ENCODE measurements at regions not wholly inside any gene's neighbourhood (a gene's known extent, or its start where the extent isn't known, plus 50 kb on each side); places are given as distances from the start of the nearest gene placed in this dataset.

DNA sequence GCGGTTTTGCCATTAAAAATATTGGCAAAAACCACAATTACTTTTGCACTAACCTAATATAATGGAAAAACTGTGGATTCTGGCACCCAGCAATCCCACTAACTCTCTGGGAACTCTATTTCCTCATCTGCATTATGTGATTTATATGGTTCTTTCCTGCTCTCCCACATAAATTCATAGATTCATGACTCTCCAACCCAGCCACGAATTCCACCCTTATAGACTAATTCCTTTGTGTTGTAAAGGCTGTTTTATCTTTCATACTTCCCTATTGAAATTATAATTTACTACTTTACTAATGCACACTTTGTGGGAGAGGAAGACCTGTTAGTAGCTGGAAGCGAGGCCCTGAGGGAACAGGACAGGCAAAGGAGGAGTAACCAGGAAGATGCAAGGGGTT, 88.4 kb upstream of the GNAO1 start:
- ATAC-seq = no peak
- Histone ChIP-seq H3K9me3 (ENCODE audit: low read length) (no peaks in the 10 kb centered on the region), H3K4me1 (ENCODE audit: insufficient read depth, low read length) (no peaks in the 10 kb centered on the region), H3F3A (ENCODE audit: low read length, unreplicated experiment) (no peaks in the 10 kb centered on the region), H3K4me3 (ENCODE audit: low read length) (no peak overlapping the region), H4K20me1 (ENCODE audit: low read length) (no peaks in the 10 kb centered on the region), H3K9ac (ENCODE audit: low read length) (no peak overlapping the region), H3K79me2 (ENCODE audit: low read length) (no peaks in the 10 kb centered on the region), H3K27ac (ENCODE audit: low read length) (no peak overlapping the region), H3K9me2 (replicated peaks; ENCODE audit: low read length) (no peaks in the 10 kb centered on the region), H3K27me3 (ENCODE audit: low read length) (0 out of 2 replicates have a peak, but pooled peaks cover 4% of the 10 kb centered on the region), H2AFZ (ENCODE audit: low read length) (no peak overlapping the region), H3K4me2 (ENCODE audit: low read length) (no peak overlapping the region), H3K36me3 (ENCODE audit: low read depth, low read length) (no peaks in the 10 kb centered on the region)
- no TSS peak for BruUV-seq (replicated peaks)
- DNase-seq = no peak
- TF ChIP-seq, protein P1, sequence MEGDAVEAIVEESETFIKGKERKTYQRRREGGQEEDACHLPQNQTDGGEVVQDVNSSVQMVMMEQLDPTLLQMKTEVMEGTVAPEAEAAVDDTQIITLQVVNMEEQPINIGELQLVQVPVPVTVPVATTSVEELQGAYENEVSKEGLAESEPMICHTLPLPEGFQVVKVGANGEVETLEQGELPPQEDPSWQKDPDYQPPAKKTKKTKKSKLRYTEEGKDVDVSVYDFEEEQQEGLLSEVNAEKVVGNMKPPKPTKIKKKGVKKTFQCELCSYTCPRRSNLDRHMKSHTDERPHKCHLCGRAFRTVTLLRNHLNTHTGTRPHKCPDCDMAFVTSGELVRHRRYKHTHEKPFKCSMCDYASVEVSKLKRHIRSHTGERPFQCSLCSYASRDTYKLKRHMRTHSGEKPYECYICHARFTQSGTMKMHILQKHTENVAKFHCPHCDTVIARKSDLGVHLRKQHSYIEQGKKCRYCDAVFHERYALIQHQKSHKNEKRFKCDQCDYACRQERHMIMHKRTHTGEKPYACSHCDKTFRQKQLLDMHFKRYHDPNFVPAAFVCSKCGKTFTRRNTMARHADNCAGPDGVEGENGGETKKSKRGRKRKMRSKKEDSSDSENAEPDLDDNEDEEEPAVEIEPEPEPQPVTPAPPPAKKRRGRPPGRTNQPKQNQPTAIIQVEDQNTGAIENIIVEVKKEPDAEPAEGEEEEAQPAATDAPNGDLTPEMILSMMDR (conservative IDR thresholded peaks at IDR 0.05; ENCODE audit: low read depth, low read length) = no peak
- TF ChIP-seq EZH2 (IDR thresholded peaks at IDR 0.05; ENCODE audit: low read length, unreplicated experiment) (no peak), EZH2phosphoT487 (IDR thresholded peaks at IDR 0.05; ENCODE audit: borderline replicate concordance, low read length) (no peak)
- intact Hi-C loops (cut with micrococcal nuclease) = no loop called here
- ChIA-PET CTCF (no interaction called here), POLR2A (ENCODE audit: unreplicated experiment) (no interaction called here)

DNA sequence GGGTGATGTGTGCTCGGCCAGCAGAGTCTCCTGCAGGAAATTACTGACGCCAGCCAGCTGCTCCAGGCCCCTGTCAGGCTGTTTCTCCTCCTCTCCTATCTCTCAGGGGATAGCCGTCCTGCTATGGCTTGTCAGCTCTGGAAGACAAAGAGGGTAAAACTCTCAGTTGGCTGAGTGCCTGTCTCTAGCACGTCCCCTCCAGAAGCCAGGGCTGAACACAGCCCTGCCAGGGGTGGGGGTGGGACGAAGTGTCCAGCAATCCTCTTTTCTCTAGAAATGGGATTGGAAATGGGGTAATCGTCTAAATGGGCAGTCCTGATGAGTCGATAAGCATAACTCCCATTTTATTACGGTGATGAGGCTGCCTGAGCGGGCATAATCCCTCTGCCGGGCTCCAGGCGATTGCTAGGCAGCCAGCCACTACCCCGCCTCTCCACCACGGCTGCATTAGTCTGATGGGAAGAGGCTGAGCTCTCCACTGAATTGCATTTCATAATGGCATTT, 89.1 kb upstream of the GNAO1 start:
- H3K4me2 ChIP-seq (ENCODE audit: low read length) = no peak overlapping the region
- TF ChIP-seq, protein P1 (conservative IDR thresholded peaks at IDR 0.05; ENCODE audit: low read depth, low read length) = no peak
- TF ChIP-seq EZH2 (IDR thresholded peaks at IDR 0.05; ENCODE audit: low read length, unreplicated experiment) (no peak), EZH2phosphoT487 (IDR thresholded peaks at IDR 0.05; ENCODE audit: borderline replicate concordance, low read length) (no peak)
- H3F3A ChIP-seq (ENCODE audit: low read length, unreplicated experiment) = no peaks in the 10 kb centered on the region
- no peak for ATAC-seq
- no peaks in the 10 kb centered on the region for H3K4me1 ChIP-seq (ENCODE audit: insufficient read depth, low read length)
- ChIA-PET CTCF (no interaction called here), POLR2A (ENCODE audit: unreplicated experiment) (no interaction called here)
- no peak for DNase-seq
- BruUV-seq (replicated peaks) = no TSS peak
- no peaks in the 10 kb centered on the region for H3K9me2 ChIP-seq (replicated peaks; ENCODE audit: low read length)
- intact Hi-C loops (cut with micrococcal nuclease) = no loop called here
- H3K27ac ChIP-seq (ENCODE audit: low read length) = no peak overlapping the region
- no peaks in the 10 kb centered on the region for H4K20me1 ChIP-seq (ENCODE audit: low read length)
- H3K27me3 ChIP-seq (ENCODE audit: low read length) = 0 out of 2 replicates have a peak, but pooled peaks cover 4% of the 10 kb centered on the region
- H3K4me3 ChIP-seq (ENCODE audit: low read length) = no peak overlapping the region
- no peak overlapping the region for H3K9ac ChIP-seq (ENCODE audit: low read length)
- no peaks in the 10 kb centered on the region for H3K79me2 ChIP-seq (ENCODE audit: low read length)
- no peaks in the 10 kb centered on the region for H3K36me3 ChIP-seq (ENCODE audit: low read depth, low read length)
- no peaks in the 10 kb centered on the region for H3K9me3 ChIP-seq (ENCODE audit: low read length)
- H2AFZ ChIP-seq (ENCODE audit: low read length) = no peak overlapping the region

DNA sequence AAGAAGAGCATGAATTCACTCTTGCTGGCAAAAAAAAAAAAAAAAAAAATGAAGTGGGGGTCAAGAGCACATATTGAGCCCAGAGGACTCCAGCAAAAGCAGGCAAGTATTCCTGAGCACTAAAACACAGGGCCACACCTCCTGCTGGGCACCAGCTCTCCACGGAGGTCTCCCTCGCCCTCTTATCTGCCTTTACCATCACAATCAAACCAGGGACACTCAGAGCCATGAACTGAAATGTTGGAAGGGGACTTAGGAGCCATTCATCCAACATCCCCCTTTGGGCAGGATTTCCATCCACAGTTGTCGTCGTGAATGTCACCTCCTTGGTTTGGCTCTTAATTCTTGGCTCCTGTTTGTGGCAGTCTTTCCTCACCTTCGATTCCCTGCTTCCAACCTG, 89.8 kb upstream of the GNAO1 start:
- no peaks in the 10 kb centered on the region for H3K9me3 ChIP-seq (ENCODE audit: low read length)
- ChIA-PET POLR2A (ENCODE audit: unreplicated experiment) (no interaction called here), CTCF (no interaction called here)
- intact Hi-C loops (cut with micrococcal nuclease) = no loop called here
- H3F3A ChIP-seq (ENCODE audit: low read length, unreplicated experiment) = no peaks in the 10 kb centered on the region
- BruUV-seq (replicated peaks) = no TSS peak
- H3K79me2 ChIP-seq (ENCODE audit: low read length) = no peaks in the 10 kb centered on the region
- H3K9ac ChIP-seq (ENCODE audit: low read length) = no peak overlapping the region
- H3K4me2 ChIP-seq (ENCODE audit: low read length) = no peak overlapping the region
- no peak for DNase-seq
- 0 out of 2 replicates have a peak, but pooled peaks cover 4% of the 10 kb centered on the region for H3K27me3 ChIP-seq (ENCODE audit: low read length)
- H3K27ac ChIP-seq (ENCODE audit: low read length) = no peak overlapping the region
- H3K4me1 ChIP-seq (ENCODE audit: insufficient read depth, low read length) = no peaks in the 10 kb centered on the region
- no peaks in the 10 kb centered on the region for H4K20me1 ChIP-seq (ENCODE audit: low read length)
- no peaks in the 10 kb centered on the region for H3K36me3 ChIP-seq (ENCODE audit: low read depth, low read length)
- no peak for ATAC-seq
- TF ChIP-seq, protein P1 (conservative IDR thresholded peaks at IDR 0.05; ENCODE audit: low read depth, low read length) = no peak
- TF ChIP-seq EZH2phosphoT487 (IDR thresholded peaks at IDR 0.05; ENCODE audit: borderline replicate concordance, low read length) (no peak), EZH2 (IDR thresholded peaks at IDR 0.05; ENCODE audit: low read length, unreplicated experiment) (no peak)
- H3K4me3 ChIP-seq (ENCODE audit: low read length) = no peak overlapping the region
- no peaks in the 10 kb centered on the region for H3K9me2 ChIP-seq (replicated peaks; ENCODE audit: low read length)
- no peak overlapping the region for H2AFZ ChIP-seq (ENCODE audit: low read length)

Data from PC-3 (cell line).